Vagina (tissue), 2 donors: ENCODE measurements at regions not wholly inside any gene's neighbourhood (a gene's known extent, or its start where the extent isn't known, plus 50 kb on each side); places are given as distances from the start of the nearest gene placed in this dataset.

Experiments used
- CTCF ChIP-seq, 3 experiments: fragments of 450-650 bp in 2 of 3; fragments of 200-600 bp in 1 of 3; sonication (generic) in 1 of 3; IDR thresholded peaks; one replicate each; pipeline ENCODE4 v1.5.1; 2017 to 2019; ENCODE audit warnings: antibody characterized with exemption in 3 of 3, mild to moderate bottlenecking in 2 of 3, moderate library complexity in 2 of 3
- POLR2A ChIP-seq, 2 donors: fragments of 450-650 bp; IDR thresholded peaks; one replicate each; pipeline ENCODE4 v1.6.1; 2017; ENCODE audit warnings: antibody characterized with exemption in 2 of 2, mild to moderate bottlenecking in 2 of 2, moderate library complexity in 2 of 2
- POLR2AphosphoS5 ChIP-seq, 2 donors: sonication (generic); formaldehyde crosslinking; IDR thresholded peaks; one replicate each; pipeline ENCODE4 v1.9.0; 2017; ENCODE audit warnings: antibody characterized with exemption in 2 of 2, mild to moderate bottlenecking in 2 of 2, low read depth in 1 of 2; ENCODE audit not compliant: insufficient read depth in 1 of 2

DNA sequence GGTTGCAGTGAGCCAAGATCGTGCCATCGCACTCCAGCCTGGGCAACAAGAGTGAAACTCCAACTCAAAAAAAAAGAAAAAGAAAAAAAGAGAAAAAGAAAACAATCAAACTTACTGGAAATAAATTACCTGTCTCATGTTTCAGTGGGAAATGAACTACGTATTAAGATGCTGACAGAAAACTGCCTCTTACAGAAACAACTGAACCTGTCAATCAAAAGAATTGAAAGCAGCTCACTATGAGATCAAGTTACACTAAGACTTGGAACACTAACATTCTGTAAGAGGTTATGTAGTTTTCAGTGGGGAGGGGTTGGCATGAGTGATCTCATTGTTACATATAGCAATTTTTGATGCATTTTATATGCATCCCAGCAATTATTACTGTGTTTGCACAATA is 64.4 kb upstream of the SPATA31E1 start:
- TF ChIP-seq CTCF (IDR thresholded peaks at IDR 0.05) (no peak), POLR2A (IDR thresholded peaks at IDR 0.05) (no peak), POLR2AphosphoS5 (IDR thresholded peaks at IDR 0.05; ENCODE audit: insufficient read depth in 1 of 2, low read depth in 1 of 2) (no peak)
